Putamen (tissue), 1 donor: ENCODE measurements at regions not wholly inside any gene's neighbourhood (a gene's known extent, or its start where the extent isn't known, plus 50 kb on each side); places are given as distances from the start of the nearest gene placed in this dataset.
"Not testable (repeated sequence)": the region's sequence is repeated elsewhere in the genome, so short reads cannot be mapped to it uniquely, and the experiment has no call there.

Source experiments
- DNase-seq: peaks from one replicate; pipeline ENCODE4 v3.0.0-alpha.2; 2016; ENCODE audit warnings: low spot score

DNA sequence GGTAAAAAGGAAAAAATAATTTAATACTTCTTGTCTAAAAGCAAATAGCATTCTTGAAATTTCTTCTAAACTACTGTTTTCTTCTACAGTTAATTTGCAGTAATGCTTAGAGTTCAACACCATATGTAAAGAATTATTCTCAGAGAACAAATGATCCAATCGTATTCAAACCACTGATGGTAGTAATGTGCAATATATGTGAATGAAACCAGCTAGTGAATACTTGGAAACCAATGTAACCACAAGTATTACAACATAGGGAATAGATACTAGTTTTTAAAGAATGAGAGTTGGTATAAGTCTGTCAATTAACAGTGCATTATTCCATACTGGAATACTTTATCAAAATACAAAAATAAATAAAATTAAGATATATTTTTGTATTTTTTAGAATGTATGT lies 850.0 kb downstream of the DIPK2A start:
- DNase-seq = no peak

DNA sequence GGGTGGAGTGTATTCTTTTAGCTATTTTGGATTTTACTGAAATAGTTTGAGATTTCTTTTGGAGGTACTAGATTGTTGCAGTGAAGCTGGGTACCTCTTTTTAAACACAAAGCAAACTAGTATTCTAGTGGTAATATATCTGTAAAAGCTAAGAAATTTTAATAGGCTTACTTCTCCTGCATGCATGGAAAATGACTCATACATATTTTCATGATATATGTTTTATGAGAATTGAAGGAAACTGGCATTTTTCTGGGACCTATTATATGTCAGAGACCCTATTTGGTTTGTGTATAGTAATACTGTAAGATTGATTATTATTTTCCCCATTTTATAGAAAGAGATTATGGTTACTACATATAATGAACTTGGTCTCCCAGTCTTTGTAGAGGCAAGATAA lies 851.0 kb downstream of the DIPK2A start:
- no peak for DNase-seq

DNA sequence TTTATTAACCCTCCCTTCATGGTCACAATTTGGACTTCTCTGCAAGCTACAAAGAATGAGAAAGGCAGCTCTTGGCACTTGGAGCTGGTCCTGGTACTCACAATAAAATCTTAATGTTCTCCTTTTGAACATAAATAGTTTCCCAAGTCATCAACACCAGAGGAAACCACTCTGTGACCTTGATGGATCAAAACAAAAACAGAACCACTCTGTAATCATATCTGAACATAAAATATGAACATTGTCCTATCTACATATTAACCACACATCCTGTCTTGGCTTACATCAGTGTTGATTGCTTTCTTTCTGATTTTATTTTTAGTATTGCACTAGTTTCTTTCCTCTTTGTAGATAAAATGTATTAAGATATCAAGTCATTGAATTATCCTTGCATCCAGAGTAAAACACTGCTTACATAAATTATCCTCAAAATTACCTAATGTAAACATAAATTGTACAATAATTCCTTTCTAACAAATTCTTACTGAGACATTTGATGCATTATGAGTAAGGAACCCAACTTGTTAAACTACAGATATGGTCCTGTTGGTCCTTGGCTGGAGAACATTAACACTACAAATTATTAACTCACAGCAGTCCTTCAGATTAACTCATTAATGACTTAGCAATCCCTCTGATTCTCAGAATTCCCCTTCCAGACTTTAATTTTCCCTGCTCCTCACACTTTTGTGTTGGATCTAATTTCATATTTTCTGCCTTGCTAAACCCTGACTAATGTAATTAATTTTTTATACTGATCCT lies 860.5 kb downstream of the DIPK2A start:
- DNase-seq = no peak

DNA sequence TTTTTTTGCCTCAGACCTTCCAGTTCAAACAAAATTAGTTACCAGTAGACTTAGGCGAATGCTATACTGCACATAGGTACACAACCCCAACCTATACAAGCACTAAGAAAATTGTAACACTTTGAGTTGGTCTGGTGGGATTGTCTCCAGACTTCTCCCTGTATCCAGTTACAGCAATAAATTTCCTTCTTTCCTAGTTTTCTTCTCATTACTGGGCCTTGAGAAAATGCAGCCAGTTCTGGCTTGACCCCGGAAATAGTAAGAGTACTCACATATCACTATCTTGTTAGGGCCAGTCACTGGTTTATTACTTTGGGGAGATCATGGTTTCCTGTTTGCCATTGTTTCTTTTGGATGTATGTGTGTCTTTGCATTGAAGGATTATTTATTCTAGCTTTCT lies 868.4 kb downstream of the DIPK2A start:
- DNase-seq = no peak

DNA sequence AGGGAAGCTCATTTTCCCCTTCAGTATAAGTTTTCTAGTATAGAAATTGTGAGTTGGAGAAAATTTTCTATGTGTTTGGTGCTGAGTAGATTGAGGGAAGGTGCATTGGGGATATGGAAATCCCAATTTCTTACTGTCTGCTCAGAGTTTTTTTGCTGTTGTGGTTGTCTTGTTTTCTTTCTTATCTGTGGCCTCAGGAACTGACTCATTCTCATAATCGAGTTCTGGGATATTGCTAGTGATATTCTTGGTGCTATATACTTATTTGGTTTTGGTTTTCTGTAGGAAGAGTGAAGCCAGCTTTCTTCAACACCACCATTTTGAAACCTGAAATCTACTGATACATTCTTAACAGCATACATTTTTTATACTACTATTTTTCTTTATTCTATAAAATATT lies 869.2 kb downstream of the DIPK2A start:
- no peak for DNase-seq

DNA sequence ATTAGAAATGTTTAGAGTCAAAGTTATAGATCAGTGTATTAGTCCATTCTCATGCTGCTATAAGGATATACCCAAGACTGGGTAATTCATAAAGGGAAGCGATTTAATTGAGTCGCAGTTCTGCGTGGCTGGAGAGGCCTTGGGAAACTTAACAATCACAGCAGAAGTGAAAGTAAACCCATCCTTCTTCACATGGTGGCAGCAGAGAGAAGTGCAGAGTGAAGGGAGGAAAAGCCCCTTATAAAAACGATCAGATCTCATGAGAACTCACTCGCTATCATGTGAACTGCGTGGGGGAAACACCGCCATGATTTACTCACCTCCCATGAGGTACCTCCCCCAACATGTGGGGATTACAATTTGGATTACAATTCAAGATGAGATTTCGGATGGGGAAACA lies 871.5 kb downstream of the DIPK2A start:
- no peak for DNase-seq

DNA sequence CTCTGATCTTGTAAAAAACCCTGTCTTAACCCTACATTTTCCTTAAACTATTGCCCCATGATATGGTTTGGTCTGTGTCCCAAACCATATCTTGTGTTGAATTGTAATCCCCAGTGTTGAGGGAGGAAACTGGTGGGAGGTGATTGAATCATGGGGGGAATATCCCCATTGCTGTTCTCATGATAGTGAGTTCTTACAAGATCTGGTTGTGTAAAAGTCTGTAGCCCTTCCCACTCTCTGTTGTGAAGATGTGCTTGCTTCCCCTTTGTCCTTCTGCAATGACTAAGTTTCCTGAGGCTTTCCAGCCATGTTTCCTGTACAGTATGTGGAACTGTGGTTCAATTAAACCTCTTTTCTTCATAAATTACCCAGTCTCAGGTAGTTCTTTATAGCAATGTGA lies 881.4 kb downstream of the DIPK2A start:
- no peak for DNase-seq

DNA sequence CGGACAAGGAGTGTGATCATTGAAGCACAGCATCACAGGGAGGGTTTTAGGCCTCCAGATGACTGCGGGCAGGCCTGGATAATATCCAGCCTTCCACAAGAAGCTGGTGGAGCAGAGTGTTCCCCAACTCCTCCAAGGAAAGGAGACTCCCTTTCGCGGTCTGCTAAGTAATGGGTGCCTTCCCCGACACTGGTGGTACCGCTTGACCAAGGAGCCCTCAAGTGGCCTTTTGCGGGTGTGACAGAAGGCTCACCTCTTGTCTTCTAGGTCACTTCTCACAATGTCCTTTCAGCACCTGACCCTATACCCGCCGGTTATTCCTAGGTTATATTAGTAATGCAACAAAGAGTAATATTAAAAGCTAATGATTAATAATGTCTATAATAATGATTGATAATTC lies 882.4 kb downstream of the DIPK2A start:
- DNase-seq = not testable (repeated sequence)

DNA sequence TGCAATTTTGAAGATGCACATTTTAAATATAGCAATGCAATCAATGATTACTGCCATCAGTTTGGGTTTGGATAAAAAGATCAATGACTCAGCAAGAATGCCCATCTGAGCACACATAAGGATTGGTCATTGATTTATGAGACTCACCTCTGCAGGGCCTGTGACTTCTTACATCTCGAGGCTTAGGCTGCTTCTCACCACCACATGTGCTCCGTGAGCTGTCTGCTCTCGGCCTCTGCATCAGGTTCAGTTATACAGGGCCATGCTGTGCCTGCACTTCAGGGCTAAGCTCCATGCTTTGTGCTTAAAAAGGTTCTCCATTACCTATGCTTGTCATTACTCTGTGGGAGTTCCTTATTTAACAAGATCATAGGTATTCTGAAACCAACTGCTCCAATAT lies 887.5 kb downstream of the DIPK2A start:
- no peak for DNase-seq

DNA sequence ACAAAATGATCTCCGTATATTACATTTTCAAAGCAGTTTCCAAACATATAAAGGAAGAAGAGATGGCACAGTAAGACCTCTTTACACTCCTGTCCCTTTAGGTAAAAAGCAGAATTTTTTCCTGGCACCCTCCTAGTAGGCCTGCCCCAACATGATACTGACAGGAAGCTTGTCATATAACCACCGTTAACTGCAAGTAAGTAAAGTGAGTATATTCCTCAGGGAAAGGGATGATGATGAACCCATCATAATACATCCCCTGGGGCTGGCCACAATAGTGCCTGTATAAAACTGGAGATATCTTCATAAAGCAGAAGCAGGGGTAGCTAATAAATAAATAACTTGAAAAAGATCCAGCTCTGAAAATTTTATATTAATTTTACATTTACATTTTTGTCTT lies 893.0 kb downstream of the DIPK2A start:
- DNase-seq = no peak

DNA sequence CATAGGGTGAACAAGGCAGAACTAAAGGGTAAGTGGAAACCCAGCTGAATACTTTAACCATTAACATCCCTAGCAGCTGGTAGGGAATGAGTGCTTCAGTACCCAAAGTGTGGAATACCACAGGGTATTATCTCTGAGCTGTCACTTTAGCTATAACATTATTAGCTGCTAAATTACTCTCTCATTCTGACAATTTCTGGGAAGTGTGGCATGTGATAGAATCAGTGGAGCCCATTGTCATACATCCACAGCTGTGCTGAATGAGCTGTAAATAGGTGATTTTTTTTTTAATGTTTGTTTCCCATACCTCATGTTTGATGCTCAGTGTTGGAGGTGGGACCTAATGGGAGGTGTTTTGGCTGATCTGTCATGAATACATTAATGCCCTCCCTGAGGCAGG lies 894.3 kb downstream of the DIPK2A start:
- no peak for DNase-seq

DNA sequence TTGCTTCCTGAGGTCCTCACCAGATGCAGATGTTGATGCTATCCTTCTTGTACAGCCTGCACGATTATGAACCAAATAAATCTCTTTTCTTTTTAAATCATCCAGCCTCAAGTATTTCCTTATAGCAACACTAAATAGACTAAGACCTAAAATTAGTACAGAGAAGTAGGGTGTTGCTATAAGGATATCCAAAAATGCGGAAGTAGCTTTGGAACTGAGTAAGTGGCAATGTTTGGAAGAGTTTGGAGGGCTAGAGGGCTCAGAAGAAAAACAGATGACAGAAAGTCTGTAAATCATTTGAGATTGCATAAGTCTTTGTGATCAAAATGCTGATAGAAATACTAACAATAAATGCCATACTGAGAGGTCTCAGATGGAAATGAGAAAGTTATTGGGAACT lies 894.9 kb downstream of the DIPK2A start:
- DNase-seq = no peak

DNA sequence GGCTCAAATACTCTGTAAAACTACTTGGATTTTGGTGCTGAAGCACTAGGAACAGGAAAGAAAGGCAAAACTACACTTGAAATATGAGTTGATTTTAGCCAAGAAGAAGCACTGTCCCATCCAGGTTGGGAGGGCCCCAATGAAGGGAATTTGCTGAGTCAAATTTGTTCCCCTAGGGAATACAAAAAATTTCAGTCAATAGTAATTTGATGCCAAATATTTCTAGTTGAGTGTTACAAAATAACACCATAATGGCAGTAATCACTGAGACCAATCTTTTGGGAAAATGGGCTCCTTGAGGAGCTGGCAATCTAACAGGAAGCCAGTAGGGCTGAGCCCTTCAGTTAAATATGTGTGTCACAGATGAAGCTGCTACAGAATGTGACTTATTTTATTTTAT lies 896.9 kb downstream of the DIPK2A start:
- DNase-seq = no peak

DNA sequence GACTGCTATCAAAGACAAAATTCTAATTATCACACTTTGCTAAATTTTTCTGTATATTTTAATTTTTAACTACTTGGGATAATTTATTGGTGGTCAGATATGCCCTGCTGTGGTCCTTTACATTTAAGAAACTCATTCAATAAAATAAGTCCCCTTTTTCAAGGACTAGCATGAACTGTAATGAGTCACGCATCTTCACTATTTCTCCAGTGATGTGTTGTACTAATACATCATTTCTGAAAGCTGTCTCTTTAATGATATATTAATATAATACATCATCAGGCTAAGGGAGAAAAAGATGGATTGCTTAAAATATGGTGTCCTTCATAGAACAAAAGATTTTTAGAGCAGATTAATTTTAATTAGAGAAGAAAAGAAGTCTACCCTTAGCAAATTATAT lies 901.4 kb downstream of the DIPK2A start:
- no peak for DNase-seq

DNA sequence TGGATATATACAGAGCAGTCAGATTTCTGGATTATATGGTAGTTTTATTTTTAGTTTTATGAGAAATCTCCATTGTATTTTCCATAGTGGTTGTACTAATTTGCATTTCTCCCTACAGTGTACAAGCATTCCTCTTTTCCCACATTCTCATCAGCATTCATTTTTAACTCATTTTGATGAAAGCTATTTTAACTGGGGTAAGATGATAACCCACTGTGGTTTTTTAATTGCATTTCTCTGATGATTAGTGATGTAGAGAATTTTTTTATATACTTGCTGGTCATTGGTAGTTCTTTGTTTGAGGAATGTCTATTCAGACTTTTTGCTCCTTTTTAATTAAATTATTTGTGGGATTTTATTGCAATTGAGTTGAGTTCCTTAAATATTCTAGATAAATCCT lies 903.6 kb downstream of the DIPK2A start:
- no peak for DNase-seq

DNA sequence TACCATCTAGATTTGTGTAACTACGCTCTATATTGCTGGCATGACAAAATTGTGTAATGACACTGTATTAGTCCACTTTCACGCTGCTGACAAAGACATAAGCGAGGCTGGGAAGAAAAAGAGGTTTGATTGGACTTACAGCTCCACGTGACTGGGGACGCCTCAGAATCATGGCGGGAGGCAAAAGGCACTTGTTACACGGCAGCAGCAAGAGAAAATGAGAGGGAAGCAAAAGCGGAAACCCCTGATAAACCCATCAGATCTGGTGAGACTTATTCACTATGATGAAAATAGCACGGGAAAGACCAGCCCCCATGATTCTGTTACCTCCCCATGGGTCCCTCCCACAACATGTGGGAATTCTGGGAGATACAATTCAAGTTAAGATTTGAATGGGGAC lies 905.7 kb downstream of the DIPK2A start:
- DNase-seq = no peak

DNA sequence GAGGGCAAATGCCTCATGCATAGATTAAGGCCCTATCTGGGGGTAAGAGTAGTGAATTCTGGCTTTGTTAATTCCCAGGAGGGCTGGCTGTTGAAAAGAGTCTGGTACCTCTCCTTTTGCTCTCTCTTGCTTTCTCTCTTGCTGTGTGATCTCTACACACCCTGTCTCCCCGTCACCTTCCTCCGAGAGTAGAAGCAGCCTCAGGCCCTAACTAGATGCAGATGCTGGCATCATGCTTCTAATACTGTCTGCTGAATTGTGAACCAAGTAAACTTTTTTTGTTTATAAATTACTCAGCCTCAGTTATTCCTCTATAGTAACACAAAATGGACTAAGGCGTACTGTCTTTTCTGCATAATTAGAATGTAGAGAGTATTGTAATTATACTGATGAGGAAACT lies 908.1 kb downstream of the DIPK2A start:
- DNase-seq = no peak

DNA sequence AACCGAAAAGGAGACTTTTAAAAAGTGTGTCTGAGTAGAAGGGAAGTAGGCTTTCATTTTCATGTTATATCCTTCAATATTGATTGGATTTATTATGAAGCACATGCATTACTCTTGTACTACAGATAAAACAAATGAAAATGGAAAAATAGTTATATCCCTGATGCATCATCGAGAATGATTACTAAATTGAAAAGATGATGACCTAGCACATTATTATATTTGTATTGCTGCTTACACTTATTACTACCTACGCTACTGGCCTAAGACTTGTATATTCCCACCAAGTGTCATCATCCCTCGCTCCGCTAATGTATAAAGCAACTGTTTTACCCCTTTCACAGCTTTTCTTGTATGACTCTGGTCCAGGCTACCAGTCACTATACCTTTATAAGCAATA lies 922.4 kb downstream of the DIPK2A start:
- no peak for DNase-seq

DNA sequence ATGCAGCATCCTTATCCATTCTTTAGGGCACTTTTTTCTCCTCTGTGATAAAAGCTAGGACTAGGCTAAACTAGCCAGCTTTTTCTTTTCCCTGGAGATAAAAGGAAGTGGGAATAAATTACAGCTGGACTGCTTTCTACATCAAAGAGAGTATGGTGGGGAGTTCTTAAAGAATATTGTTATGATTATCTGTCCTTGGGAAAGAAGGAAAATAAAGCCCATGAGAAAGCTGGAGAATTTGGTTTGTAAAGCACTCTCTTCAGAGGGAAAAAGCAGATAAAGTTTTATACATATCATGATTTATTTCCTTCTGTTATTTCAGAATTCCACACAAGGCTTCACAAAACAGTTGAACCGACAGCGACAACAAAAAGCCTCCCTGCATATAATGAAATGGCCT lies 923.0 kb downstream of the DIPK2A start:
- no peak for DNase-seq

DNA sequence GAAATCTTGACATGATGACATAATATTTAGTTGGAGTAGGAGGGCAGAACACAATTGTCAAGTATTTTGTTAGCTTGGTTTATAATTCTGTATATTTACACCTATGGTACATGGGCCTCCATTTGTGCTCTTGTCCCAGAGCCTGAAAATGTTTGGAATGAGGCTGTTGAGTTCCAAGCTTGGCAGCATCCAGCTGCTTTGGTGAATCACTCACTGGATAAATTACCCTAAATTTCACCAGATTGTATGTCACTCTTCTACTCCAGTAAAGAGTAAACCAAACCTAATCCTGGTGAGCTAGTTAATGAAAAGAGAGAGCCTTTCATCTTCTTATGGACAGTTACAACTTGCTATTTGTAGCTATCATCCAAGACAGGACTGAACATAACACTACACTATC lies 928.7 kb downstream of the DIPK2A start:
- DNase-seq = no peak

DNA sequence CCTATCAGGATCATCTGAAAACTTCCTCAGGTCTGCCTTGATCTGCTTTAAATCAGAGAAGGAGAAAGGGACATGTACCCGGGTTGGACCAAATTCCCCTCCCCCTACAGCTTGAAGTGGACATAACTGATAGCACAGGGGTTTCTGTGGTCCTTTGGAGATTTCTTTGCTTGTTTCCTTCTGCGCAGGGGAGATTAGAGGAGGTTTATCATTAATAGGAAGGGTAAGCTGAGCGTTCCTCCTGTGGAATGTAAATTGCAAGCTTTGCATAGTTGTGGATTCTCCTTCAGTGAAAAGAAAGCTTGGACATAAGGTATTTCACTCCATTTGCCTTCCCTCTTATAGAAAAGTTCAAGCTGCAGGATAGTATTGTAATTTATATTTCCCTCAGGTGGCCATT lies 936.0 kb downstream of the DIPK2A start:
- DNase-seq = not testable (repeated sequence)

DNA sequence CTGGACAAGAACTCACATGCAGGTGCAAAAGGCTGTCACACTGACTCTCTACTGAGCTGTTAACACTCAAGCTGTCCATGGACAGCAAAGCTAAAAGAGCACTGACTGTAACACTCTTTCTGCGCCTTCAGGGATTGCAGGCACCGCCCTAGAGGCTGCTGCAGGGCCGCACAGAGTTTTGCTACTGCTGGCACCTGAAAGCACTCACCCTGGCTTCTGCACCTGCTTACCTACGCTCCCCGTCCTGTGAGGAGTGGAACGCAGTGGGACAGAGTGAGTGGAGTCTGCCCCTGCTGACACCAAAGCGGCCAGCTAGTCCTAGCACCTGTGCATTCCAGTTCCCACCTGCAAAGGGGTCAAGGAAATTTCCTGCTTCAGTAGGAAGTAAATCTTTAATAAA lies 941.3 kb downstream of the DIPK2A start:
- DNase-seq = no peak

DNA sequence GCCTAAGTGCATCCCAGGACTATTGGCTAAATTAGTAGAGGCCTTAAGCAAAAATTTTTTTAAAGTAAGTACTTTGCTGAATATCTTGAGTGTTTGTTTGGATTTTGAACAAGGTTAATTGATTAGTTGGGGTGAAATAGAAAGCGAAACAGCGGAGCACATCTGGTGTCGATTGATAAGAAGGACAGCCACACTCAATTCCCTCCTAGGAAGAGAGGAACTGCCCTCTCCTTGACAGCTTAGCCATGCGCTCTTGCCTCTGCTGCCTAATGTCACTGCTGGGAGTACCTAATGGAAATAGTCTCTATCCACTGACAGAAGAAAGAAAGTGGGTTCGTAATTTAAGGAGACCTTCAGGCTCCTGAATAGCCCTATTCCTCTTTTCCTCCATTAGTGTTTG lies 943.6 kb downstream of the DIPK2A start:
- DNase-seq = no peak

DNA sequence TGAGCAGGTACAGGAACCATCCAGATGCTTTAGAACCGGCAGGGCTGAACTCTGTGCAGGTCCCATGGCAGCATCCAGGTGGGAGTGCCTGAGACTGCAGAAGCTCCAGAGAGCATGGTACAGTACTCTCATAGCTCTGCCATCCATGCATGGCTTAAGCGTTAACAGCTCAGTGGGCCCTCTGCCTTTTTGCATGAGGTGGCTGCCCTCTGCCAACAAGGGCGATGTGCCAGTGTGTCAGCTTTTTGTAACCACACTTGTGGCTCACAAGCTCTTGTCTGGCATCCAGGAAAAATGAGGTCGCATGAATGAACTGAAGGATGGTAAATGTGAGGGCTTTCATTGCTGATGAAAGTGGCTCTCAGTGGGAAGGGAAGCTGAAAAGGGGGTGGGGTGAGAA lies 950.1 kb downstream of the DIPK2A start:
- no peak for DNase-seq
